ENCODE measurements at regions not wholly inside any gene's neighbourhood (a gene's known extent, or its start where the extent isn't known, plus 50 kb on each side); places are given as distances from the start of the nearest gene placed in this dataset.
A peak's percentile ranks its signal among the peaks of the same experiment; 100 is the strongest.
"Not testable (repeated sequence)": the region's sequence is repeated elsewhere in the genome, so short reads cannot be mapped to it uniquely, and the experiment has no call there.

- Histone ChIP-seq H3K27me3 (no peaks in the 10 kb centered on the region), H3K9me3 (no peaks in the 10 kb centered on the region), H3K4me1 (peaks cover 34 to 37% of the 10 kb centered on the region in 2 donors), H3K27ac (peak overlapping the region; percentile 97 to 99 (median 98)), H3K4me3 (no peak overlapping the region), H3K36me3 (no peaks in the 10 kb centered on the region)
- in situ Hi-C loops (cut with MboI; ENCODE audit: low sequenced_read_pairs in 4 of 4), result loop anchor here in 3 of 4 donors (5.0 to 25.0 kb wide), 4 partner anchors 110 to 660 kb away; no protein-coding TSS in a partner anchor
- ATAC-seq, result no peak
- TF ChIP-seq POLR2A (IDR thresholded peaks at IDR 0.05) (no peak), CTCF (IDR thresholded peaks at IDR 0.05 in 4 of 5, conservative IDR thresholded peaks at IDR 0.05 in 1 of 5) (no peak)
- intact Hi-C loops (cut with DNase I; ENCODE audit: low total_unique reads), result loop anchor here (5.0 kb wide), 2 partner anchors 285 to 415 kb away; partner anchors contain the start of gene RGMA
- DNase-seq, result peak; percentile 38 to 57
Observed at GRCh38 chr15:92801774-92802464, 98.2 kb upstream of the CHD2 start.

GRCh38 chr15:92803536-92803851 lies 96.6 kb upstream of the CHD2 start:
- Histone ChIP-seq H3K9me3 (no peaks in the 10 kb centered on the region), H3K36me3 (no peaks in the 10 kb centered on the region), H3K4me3 (no peak overlapping the region), H3K4me1 (peaks cover 40 to 45% of the 10 kb centered on the region in 2 donors), H3K27me3 (no peaks in the 10 kb centered on the region), H3K27ac (peak overlapping the region; percentile 97 to 99 (median 98))
- TF ChIP-seq POLR2A (IDR thresholded peaks at IDR 0.05) (no peak), CTCF (IDR thresholded peaks at IDR 0.05 in 4 of 5, conservative IDR thresholded peaks at IDR 0.05 in 1 of 5) (no peak)
- intact Hi-C loops (cut with DNase I; ENCODE audit: low total_unique reads) (loop anchor here (5.0 kb wide), 2 partner anchors 284 to 414 kb away; partner anchors contain the start of gene RGMA), in situ Hi-C loops (cut with MboI; ENCODE audit: low sequenced_read_pairs in 4 of 4) (loop anchor here in 3 of 4 donors (5.0 to 25.0 kb wide), 4 partner anchors 109 to 659 kb away; no protein-coding TSS in a partner anchor)
- DNase-seq (no peak), ATAC-seq (no peak)

DNA sequence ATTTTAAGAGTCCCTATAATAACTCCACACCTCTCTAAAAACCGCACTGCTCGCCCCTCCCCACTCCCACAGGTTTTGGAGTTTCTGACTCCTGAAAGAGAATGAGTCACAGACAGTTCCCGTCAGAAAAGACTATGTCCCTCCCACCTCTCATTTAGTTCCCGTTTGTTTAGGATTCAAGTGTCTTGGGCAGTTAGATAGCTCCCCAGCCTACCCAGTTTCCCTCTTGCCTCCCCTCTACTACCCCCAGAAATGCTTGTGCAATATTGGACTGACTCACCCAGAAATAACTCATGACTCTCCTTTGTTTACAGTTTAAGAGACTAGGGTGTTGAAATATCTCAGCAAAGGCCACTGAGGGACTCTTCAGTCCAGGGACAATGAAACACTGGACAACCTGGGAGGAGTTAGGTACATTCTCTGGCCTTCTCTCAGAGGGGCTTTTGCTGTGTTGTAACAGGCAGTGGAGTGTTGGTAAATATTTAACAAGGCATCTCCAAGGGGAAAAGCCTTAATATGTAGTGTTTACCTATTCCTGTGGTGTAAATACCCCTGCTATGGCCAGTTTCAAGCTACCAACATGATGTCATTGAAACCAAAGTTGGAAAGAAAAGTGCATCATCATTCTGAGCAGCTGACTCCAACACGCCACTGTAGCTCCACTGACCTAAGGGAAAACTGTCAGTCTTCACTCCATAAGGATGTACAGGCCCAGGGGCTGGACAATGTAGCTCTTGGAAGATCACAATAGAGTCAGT lies 96.1 kb upstream of the CHD2 start:
- Histone ChIP-seq H3K27me3 (no peaks in the 10 kb centered on the region), H3K4me3 (no peak overlapping the region), H3K36me3 (no peaks in the 10 kb centered on the region), H3K9me3 (no peaks in the 10 kb centered on the region), H3K4me1 (peaks cover 40 to 45% of the 10 kb centered on the region in 2 donors), H3K27ac (peak overlapping the region; percentile 97 to 99 (median 98))
- peak; percentile 37 to 66 for TF ChIP-seq POLR2A (IDR thresholded peaks at IDR 0.05)
- peak in 1 of 5 experiments; percentile 11 for TF ChIP-seq CTCF (IDR thresholded peaks at IDR 0.05 in 4 of 5, conservative IDR thresholded peaks at IDR 0.05 in 1 of 5)
- DNase-seq (peak; percentile 80 to 89), ATAC-seq (peak; percentile 86 to 89)
- in situ Hi-C loops (cut with MboI; ENCODE audit: low sequenced_read_pairs in 4 of 4), result loop anchor here in 3 of 4 donors (5.0 to 25.0 kb wide), 4 partner anchors 108 to 658 kb away; no protein-coding TSS in a partner anchor
- intact Hi-C loops (cut with DNase I; ENCODE audit: low total_unique reads), result loop anchor here (1.0 to 5.0 kb wide), 4 partner anchors 170 to 413 kb away; partner anchors contain the start of gene RGMA

- in situ Hi-C loops (cut with MboI; ENCODE audit: low sequenced_read_pairs in 4 of 4) (loop anchor here in 3 of 4 donors (5.0 to 25.0 kb wide), 4 partner anchors 108 to 658 kb away; no protein-coding TSS in a partner anchor), intact Hi-C loops (cut with DNase I; ENCODE audit: low total_unique reads) (loop anchor here (1.0 to 5.0 kb wide), 4 partner anchors 170 to 413 kb away; partner anchors contain the start of gene RGMA)
- not testable (repeated sequence) for ATAC-seq, H3K9me3 ChIP-seq, H3K36me3 ChIP-seq, H3K4me3 ChIP-seq, H3K27me3 ChIP-seq, DNase-seq
- Histone ChIP-seq H3K27ac (peak overlapping the region; percentile 97 to 99 (median 98)), H3K4me1 (peaks cover 40 to 45% of the 10 kb centered on the region in 2 donors)
Observed at GRCh38 chr15:92804610-92804936, 95.6 kb upstream of the CHD2 start.

Measured in gastrocnemius medialis (tissue), 4 donors.